A673 (cell line): ENCODE measurements at regions not wholly inside any gene's neighbourhood (a gene's known extent, or its start where the extent isn't known, plus 50 kb on each side); places are given as distances from the start of the nearest gene placed in this dataset.

Source experiments
- BruUV-seq: library from RNA; stranded (reverse); fragments of 400-500 nt; replicated peaks from 2 replicates; lab custom pipeline; 2021; lab: Mats Ljungman, UMichigan
- CTCF ChIA-PET: fragments of 300-600 bp; sonication (Branson Sonifier 250); formaldehyde crosslinking; loops from one replicate; lab custom pipeline; 2022; ENCODE audit warnings: antibody characterized with exemption; lab: Charles Lee
- POLR2A ChIA-PET: fragments of 300-600 bp; sonication (Branson Sonifier 250); formaldehyde crosslinking; loops from one replicate; lab custom pipeline; 2022; ENCODE audit warnings: antibody characterized with exemption; ENCODE audit not compliant: low non-redundant PET; lab: Charles Lee
- DNase-seq: peaks from one replicate; pipeline ENCODE4 v3.0.0-alpha.2; 2015; ENCODE audit warnings: low spot score
- H3K27ac ChIP-seq: fragments of 200-600 bp; sonication (generic); 2 replicates; pipeline ENCODE4 v1.5.1; 2016; ENCODE audit warnings: mixed run types, low read depth, mild to moderate bottlenecking, mixed read lengths, antibody characterized with exemption, low read length; ENCODE audit not compliant: poor library complexity, severe bottlenecking
- H3K27me3 ChIP-seq: fragments of 200-600 bp; sonication (generic); replicated peaks from 2 replicates; pipeline ENCODE4 v1.6.1; 2017; ENCODE audit warnings: mixed run types, low read depth, mild to moderate bottlenecking, mixed read lengths, antibody characterized with exemption, low read length; ENCODE audit not compliant: insufficient read depth, poor library complexity
- H3K36me3 ChIP-seq: fragments of 200-600 bp; sonication (generic); 2 replicates; pipeline ENCODE4 v1.6.1; 2016; ENCODE audit warnings: mixed run types, mild to moderate bottlenecking, mixed read lengths, antibody characterized with exemption, low read length; ENCODE audit not compliant: insufficient read depth, poor library complexity, severe bottlenecking
- H3K4me1 ChIP-seq: fragments of 200-600 bp; sonication (generic); 2 replicates; pipeline ENCODE4 v1.6.1; 2017; ENCODE audit warnings: mixed run types, mild to moderate bottlenecking, mixed read lengths, antibody characterized with exemption, low read length; ENCODE audit not compliant: insufficient read depth, poor library complexity, severe bottlenecking
- H3K4me3 ChIP-seq: fragments of 200-600 bp; sonication (generic); 2 replicates; pipeline ENCODE4 v1.5.1; 2016; ENCODE audit warnings: low read depth, mixed run types, mild to moderate bottlenecking, mixed read lengths, low read length; ENCODE audit not compliant: poor library complexity, severe bottlenecking
- H3K9me3 ChIP-seq: fragments of 200-600 bp; sonication (generic); 2 replicates; pipeline ENCODE4 v1.6.1; 2016; ENCODE audit warnings: mixed run types, low read depth, mild to moderate bottlenecking, mixed read lengths, antibody characterized with exemption, low read length; ENCODE audit not compliant: poor library complexity, severe bottlenecking
- CTCF ChIP-seq: fragments of 300-800, 200-600 bp; sonication (generic); conservative IDR thresholded peaks from 2 replicates; pipeline ENCODE4 v1.5.1; 2017; ENCODE audit warnings: low read depth, mild to moderate bottlenecking, antibody characterized with exemption, low read length, moderate library complexity, mixed read lengths
- EZH2 ChIP-seq: fragments of 200-600 bp; sonication (generic); IDR thresholded peaks from 2 replicates; pipeline ENCODE4 v1.6.1; 2017; ENCODE audit warnings: borderline replicate concordance, low read depth, mild to moderate bottlenecking, mixed read lengths, antibody characterized with exemption, low read length; ENCODE audit not compliant: poor library complexity, severe bottlenecking
- intact Hi-C: fragments of 100-400 bp; cut with micrococcal nuclease; formaldehyde crosslinking; loops from one replicate; pipeline ENCODE4 v1.10.0; 2022; ENCODE audit not compliant: unreplicated experiment

- Histone ChIP-seq H3K36me3 (no peaks in the 10 kb centered on the region), H3K27me3 (no peaks in the 10 kb centered on the region), H3K27ac (no peak overlapping the region), H3K4me1 (no peaks in the 10 kb centered on the region), H3K9me3 (no peaks in the 10 kb centered on the region), H3K4me3 (no peak overlapping the region)
- no peak for DNase-seq
- TF ChIP-seq EZH2: no peak
- TF ChIP-seq CTCF: no peak
- intact Hi-C loops: no loop called here
- ChIA-PET POLR2A (no interaction called here), CTCF (no interaction called here)
- no TSS peak for BruUV-seq
Measured at GRCh38 chr18:39019989-39020388, 1454.4 kb upstream of the CELF4 start.

GRCh38 chr18:39007031-39007902 is 1441.7 kb upstream of the CELF4 start:
- no peak for TF ChIP-seq CTCF
- intact Hi-C loops: no loop called here
- ChIA-PET POLR2A (no interaction called here), CTCF (no interaction called here)
- no TSS peak for BruUV-seq
- Histone ChIP-seq H3K27me3 (no peaks in the 10 kb centered on the region), H3K9me3 (no peaks in the 10 kb centered on the region), H3K36me3 (no peaks in the 10 kb centered on the region), H3K4me3 (no peak overlapping the region), H3K27ac (no peak overlapping the region), H3K4me1 (no peaks in the 10 kb centered on the region)
- DNase-seq: no peak

GRCh38 chr18:38996056-38996455 is 1430.5 kb upstream of the CELF4 start:
- peaks cover 2% of the 10 kb centered on the region for H3K9me3 ChIP-seq
- intact Hi-C loops: no loop called here
- H3K36me3 ChIP-seq: no peaks in the 10 kb centered on the region
- no peak for DNase-seq
- H3K4me1 ChIP-seq: no peaks in the 10 kb centered on the region
- TF ChIP-seq EZH2 (no peak), CTCF (no peak)
- ChIA-PET CTCF (no interaction called here), POLR2A (no interaction called here)
- H3K4me3 ChIP-seq: no peak overlapping the region
- no peak overlapping the region for H3K27ac ChIP-seq
- BruUV-seq: no TSS peak
- H3K27me3 ChIP-seq: no peaks in the 10 kb centered on the region
